ENCODE measurements at regions not wholly inside any gene's neighbourhood (a gene's known extent, or its start where the extent isn't known, plus 50 kb on each side); places are given as distances from the start of the nearest gene placed in this dataset.

DNA sequence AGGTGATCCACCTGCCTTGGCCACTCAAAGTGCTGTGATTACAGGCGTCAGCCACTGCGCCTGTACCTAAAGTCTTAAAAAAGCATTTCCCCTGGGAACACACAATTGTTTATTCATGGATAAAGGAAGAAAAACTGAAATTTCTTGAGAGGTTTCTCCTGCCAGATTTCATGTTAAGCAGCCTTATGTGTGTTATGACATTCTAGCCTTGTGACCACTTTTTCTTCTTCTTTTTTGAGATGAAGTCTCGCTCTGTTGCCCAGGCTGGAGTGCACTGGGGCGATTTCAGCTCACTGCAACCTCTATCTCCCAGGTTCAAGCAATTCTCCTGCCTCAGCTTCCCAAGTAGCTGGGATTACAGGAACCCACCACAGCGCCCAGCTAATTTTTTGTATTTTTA lies 57.8 kb upstream of the PLAC8 start:
- intact Hi-C loops (cut with DNase I), result no loop called here

DNA sequence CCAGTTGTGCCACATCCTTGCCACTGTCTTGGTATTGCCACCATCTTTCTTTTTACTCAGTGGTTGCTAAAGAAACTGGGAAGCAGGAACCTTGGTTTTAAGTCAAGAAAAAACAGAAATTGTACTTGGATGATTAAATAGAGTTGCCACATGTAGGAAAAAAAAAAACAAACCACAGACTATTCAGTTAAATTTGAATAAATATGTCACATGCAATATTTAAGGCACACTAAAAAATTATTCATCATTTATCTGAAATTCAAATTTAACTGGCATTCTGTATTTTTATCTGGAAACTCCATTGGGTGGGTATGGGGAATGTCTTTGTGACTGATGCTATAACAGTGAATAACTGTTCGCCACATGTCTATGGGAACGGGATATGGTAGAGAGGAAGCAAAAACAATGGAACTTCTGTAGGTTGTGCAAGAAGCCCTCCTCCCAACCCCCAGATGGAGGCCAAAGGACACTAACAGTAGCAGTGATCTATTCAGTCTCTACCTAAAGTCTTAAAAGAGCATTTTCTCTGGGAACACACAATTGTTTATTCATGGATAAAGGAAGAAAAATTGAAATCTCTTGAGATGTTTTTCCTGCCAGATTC lies 57.0 kb upstream of the PLAC8 start:
- intact Hi-C loops (cut with DNase I), result no loop called here
- DNase-seq, result no peak
- Histone ChIP-seq H3K4me1 (no peaks in the 10 kb centered on the region), H3K36me3 (no peaks in the 10 kb centered on the region), H3K9me3 (no peaks in the 10 kb centered on the region), H3K27me3 (no peaks in the 10 kb centered on the region), H3K4me3 (replicated peaks in 1 of 3) (no peak overlapping the region), H3K27ac (no peak overlapping the region)
- 75 to 76% methylated on average over 2 of the region's 2 CpGs for WGBS, 2 donors
- TF ChIP-seq, protein P1, sequence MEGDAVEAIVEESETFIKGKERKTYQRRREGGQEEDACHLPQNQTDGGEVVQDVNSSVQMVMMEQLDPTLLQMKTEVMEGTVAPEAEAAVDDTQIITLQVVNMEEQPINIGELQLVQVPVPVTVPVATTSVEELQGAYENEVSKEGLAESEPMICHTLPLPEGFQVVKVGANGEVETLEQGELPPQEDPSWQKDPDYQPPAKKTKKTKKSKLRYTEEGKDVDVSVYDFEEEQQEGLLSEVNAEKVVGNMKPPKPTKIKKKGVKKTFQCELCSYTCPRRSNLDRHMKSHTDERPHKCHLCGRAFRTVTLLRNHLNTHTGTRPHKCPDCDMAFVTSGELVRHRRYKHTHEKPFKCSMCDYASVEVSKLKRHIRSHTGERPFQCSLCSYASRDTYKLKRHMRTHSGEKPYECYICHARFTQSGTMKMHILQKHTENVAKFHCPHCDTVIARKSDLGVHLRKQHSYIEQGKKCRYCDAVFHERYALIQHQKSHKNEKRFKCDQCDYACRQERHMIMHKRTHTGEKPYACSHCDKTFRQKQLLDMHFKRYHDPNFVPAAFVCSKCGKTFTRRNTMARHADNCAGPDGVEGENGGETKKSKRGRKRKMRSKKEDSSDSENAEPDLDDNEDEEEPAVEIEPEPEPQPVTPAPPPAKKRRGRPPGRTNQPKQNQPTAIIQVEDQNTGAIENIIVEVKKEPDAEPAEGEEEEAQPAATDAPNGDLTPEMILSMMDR (IDR thresholded peaks at IDR 0.05), result no peak
- no peak for TF ChIP-seq POLR2A (IDR thresholded peaks at IDR 0.05)

More for the DNA sequence above, 57.8 kb upstream of the PLAC8 start:
- H3K4me1 ChIP-seq, result no peaks in the 10 kb centered on the region
- no peaks in the 10 kb centered on the region for H3K9me3 ChIP-seq
- TF ChIP-seq, protein P1 (IDR thresholded peaks at IDR 0.05), result no peak
- TF ChIP-seq POLR2A (IDR thresholded peaks at IDR 0.05), result no peak
- no peak overlapping the region for H3K4me3 ChIP-seq (replicated peaks in 1 of 3)
- H3K36me3 ChIP-seq, result no peaks in the 10 kb centered on the region
- 65 to 72% methylated on average over 5 of the region's 5 CpGs for WGBS, 2 donors
- H3K27me3 ChIP-seq, result no peaks in the 10 kb centered on the region
- peak in 1 of 2 donors; percentile 8 for DNase-seq
- peak overlapping the region in 2 of 3 donors; percentile 32 to 41 for H3K27ac ChIP-seq

DNA sequence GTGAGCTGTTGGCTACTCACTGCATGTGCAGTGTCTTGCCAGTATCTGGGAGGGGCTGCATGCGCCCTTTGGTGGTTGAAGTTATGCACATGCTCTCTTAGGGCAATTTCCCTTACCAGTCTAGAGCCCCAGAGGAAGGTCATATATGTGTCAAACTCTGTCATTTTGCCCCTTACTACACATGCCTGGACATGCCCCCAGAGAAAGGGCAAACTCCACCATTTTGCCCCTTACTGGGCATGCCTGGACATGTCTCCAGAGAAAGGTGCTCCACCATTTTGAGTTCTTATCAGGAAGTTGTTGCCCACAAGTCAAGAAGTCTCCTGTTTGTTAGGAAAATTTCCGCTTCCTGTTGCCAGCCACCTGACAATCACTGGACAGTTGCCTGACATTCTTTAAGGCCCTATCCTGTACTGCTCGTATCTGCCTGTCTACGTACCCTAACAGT lies 56.4 kb upstream of the PLAC8 start:
- 67 to 73% methylated on average over 4 of the region's 4 CpGs for WGBS, 2 donors
- H3K36me3 ChIP-seq, result no peaks in the 10 kb centered on the region
- no peak overlapping the region for H3K4me3 ChIP-seq (replicated peaks in 1 of 3)
- no peaks in the 10 kb centered on the region for H3K27me3 ChIP-seq
- TF ChIP-seq, protein P1 (IDR thresholded peaks at IDR 0.05), result no peak
- TF ChIP-seq POLR2A (IDR thresholded peaks at IDR 0.05), result no peak
- no peak overlapping the region for H3K27ac ChIP-seq
- intact Hi-C loops (cut with DNase I), result no loop called here
- no peaks in the 10 kb centered on the region for H3K4me1 ChIP-seq
- H3K9me3 ChIP-seq, result no peaks in the 10 kb centered on the region
- no peak for DNase-seq

Measured in thyroid gland (tissue), 4 donors.